Fibroblast of peridontal ligament (primary cell): ENCODE measurements at regions not wholly inside any gene's neighbourhood (a gene's known extent, or its start where the extent isn't known, plus 50 kb on each side); places are given as distances from the start of the nearest gene placed in this dataset.

Experiments used
- DNase-seq: peaks from one replicate; pipeline ENCODE4 v3.0.0-alpha.2; 2010; ENCODE audit errors: extremely low read depth

DNA sequence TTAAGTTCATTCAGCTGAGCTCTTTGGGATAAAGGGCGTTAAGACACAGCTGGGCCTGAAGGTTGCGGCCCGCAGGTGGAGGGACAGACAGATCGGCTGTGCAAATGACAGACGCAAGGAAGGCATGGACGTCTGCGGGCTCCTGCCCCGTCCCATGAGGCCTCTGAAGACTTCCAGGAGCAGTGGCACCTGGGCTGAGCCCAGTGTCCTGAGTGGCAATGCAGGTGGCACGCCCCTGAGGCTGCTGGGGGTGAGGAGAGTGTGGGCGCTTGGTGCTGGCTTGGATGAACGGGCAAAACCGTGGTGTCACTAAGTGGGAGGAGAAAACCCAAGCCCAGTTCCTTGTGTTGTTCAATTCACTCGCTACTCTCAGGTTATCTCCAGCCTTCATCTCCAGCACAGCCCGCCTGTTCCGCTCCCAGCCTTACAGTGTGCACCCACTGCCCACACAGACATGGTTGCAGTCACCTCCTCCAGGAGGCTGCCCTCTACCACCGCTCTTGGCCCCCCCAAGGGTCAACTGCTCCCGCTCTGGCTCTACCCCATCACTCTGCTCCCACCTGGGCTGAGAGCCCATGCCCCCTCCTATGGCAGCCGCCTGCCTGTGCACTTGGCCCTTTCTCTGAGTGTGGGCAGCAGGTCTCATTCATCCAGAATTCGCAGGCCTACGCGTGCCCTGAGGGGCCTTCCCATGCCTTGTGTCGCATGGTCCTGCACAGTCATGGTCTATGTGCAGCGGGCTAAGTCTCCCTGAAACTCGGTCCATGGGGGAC lies 50.3 kb downstream of the PTGR3 start:
- no peak for DNase-seq

DNA sequence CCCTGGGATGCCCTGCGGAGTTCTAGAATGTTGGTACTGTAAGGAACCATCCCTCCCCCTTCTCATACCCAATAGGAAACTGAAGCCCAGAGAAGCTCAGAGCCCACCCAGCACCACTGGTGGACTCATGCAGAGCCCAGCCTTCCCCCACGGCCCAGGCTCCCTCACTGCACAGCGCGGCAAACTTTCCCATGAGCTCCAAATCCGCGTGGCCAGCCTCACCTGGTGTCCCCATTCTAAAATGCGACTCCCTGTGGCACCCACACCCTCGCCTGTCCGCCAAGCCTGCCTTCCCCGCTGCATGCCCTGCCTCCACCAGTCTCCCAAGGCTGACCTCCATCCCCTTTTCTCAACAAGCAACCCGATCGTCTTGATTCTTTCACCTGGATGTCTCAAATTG lies 51.1 kb downstream of the PTGR3 start:
- DNase-seq = no peak

DNA sequence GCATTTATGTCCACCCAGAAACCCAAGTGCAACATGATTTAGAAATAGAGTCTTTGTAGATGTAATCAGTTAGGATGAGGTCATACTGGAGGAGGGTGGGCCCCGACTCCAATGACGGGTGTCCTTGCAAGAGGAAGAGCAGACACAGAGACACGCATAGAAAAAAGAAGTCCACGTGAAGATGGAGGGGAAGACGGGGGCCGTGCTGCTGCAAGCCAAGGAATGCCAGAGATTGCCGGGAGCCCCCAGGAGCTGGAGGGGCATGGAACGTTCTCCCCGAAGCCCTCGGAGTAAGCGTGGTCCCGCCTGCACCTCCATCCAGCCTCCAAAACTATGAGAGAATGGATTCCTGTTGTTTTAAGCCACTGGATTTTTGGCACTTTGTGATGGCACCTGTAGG lies 51.6 kb downstream of the PTGR3 start:
- no peak for DNase-seq

DNA sequence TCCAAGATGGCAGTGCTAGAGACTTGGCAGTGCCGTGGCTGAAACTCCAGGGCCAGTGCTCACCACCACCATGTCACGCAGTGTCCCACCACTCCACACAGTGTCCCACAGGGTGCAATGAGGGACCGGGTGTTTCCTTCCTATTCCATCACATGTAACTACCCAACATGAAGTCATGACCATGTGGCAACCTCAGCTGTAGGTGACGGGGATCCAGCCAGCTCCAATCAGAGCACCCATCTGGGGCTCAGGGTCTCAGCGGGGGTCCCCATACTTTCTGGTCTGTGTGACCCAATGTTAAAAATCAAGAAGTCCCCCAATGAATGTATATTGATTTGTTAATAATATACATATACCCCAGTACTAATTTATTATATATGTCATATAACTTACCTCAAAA lies 52.1 kb downstream of the PTGR3 start:
- DNase-seq = no peak

DNA sequence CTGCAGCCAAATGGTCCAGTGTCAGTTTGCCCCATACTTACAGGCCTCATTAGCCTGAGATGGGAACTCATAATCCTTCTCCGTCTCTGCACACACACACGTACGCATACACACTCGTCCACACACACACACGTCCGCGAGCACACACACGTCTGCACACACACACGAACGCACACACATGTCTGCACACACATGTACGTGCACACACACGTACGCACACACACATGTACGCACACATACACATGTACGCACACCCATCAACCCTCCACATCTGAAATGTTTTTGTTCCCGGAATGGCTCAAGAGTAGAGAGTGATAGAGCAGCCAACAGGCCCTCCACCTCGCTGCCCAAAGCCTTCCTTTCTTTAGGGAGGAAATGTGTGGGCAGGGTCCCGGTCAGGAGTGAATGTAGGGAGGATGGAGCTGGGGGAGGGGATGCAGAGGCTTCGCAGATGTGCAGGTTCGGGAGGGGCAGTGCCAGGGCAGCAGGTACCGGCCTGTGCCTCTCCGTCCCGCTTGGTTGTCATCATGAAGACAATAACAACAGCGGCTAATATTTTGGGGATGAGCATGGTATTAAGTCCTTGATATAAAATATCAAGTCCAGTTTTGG lies 52.7 kb downstream of the PTGR3 start:
- no peak for DNase-seq

DNA sequence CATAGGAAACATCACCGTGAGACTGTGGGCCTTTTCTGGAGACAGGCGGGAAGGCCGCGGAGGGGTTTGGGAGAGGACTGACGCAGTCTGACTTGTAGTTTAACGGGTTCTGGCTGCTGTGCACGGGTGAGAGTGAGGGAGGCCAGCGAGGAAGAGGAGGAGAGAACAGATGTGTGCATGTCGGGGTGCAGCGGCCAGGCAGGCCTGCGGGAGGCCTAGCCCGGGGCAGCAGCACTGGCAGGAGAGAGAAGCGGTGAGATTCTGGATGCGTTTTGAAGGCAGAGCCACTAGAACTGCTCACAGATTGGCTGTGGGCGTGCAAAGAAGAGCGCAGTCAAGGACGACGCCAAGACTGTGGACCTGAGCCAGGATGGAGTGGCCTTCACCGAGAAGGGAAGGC lies 53.9 kb downstream of the PTGR3 start:
- DNase-seq = no peak

GRCh38 chr18:75154259-75154658 lies 54.7 kb downstream of the PTGR3 start:
- DNase-seq = no peak

GRCh38 chr18:75143851-75144250 lies 65.1 kb downstream of the PTGR3 start:
- no peak for DNase-seq

DNA sequence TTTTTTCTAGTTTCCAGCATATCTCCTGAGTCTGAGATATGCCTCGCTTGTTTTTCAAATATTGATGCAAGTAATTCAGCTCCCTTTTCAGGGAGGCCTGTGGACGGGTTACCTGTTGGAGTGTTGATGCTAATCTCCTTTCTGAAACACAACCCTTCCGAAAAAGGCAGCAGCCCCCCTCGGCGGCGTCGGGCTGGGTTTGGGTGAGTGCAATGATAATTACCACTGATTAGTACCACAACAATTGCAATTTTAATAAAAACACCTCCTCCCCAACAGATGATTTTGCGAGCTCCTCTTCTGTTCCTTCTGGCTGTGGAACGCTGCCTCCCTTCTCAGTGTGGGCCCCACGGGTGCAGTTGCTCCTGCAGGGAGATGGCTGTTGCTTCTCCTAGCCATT lies 66.3 kb downstream of the PTGR3 start:
- no peak for DNase-seq

DNA sequence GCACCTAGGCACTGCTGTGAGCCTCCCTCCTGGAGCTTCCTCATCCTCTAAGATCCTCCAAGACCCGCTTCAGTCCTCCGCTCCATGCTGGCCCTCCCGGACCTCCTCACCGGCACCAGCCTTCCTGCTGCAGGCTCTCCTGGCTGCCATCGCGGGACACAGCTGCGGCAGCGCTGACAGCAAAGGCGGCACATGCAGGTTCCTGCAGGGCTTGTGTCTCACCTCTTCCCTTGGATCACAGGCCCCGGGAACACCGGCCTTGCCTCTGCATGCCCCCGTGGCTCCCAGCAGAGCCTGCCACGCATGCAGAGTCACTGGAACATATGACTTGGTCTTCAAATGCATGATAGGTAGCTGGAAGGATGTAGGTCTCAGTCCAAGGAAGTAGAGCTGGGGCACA lies 67.2 kb downstream of the PTGR3 start:
- DNase-seq = no peak

- DNase-seq = no peak
These were observed 67.8 kb downstream of the PTGR3 start for GRCh38 chr18:75141166-75141565.

- no peak for DNase-seq
These were observed 68.6 kb downstream of the PTGR3 start for GRCh38 chr18:75140296-75140695.

DNA sequence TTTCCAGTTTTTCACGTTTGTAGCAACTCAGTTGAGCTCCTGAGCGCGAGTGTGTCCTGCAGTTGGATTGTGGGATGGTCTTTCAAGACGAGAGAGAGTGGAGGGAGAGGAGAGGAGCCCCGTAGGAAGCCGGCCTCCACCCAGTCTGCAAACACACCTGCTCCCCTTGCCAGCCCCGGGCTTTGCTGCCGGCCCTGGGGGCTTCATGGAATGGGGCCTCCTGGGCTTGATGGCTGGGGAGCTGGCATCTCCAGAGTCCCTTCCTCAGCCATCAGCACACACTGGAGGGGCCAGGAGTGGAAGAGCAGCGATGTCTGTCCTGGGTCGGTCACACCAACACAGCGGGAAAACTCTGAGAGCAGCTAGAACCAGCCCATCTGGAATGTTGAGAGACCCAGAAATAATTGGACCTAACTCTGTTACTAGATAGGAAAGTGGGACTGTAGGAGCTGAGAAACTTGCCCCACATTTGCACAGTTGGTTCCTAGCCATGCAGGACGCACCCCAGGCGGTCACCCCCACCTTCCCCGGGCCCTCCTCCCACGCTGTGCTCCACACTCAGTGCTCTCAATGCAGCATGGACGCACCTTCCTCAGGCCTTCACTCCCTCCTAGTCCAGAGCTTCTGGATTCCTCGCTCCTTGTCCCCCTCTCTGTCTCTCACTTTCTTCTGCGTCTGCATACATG lies 69.6 kb downstream of the PTGR3 start:
- no peak for DNase-seq

DNA sequence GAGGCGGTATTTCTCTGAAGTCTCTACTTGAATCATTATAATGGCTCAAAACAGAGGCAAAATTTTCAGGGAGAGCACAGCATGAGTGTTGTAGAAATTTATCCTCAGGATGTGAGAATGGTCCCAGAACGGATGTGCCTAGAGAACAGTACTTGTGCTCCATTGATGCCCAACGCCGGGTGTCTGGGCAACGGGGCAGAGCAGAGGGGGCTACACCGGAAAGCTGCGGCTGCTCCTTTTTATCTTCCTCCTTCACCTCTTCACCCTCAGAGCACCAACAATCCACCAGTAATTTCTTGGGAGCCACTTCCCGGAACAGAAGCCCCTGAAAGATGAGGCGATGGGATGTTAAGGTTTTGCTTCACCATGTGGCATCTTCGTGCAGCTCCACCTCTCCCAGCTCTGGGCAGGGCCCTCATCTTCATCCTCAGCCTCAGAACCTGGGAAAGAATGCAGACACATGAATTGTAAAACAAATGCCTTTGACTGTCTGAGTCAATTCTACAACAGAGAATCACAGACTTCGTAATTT lies 71.5 kb downstream of the PTGR3 start:
- DNase-seq = no peak

DNA sequence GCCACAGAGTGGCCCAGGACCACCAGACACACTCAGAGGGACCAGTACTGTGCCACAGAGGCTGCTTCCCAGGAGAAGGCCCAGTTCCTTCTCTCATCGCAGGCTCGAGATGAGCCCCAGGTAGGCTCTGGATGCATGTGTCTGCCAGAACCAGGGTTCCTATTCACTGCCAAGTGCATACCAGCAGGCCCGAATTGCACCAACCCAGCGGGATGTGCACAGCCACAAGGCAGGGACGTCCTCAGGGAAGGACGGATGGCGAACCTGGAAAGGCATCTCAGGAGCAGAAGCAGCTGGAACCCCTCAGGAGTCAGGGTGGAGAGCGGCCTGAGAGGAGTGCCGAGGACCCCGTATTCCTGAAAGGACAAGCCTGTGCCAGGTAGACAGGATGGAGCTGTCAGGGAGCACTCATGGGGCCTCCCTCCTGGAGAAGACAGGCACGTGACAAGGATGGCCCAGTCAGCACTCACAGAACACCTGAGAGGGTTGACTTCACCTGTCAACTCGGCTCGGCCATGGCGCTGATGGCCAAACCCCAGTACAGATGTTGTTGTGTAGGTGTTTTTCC lies 73.7 kb downstream of the PTGR3 start:
- no peak for DNase-seq

GRCh38 chr18:75134611-75134975 lies 74.3 kb downstream of the PTGR3 start:
- no peak for DNase-seq

DNA sequence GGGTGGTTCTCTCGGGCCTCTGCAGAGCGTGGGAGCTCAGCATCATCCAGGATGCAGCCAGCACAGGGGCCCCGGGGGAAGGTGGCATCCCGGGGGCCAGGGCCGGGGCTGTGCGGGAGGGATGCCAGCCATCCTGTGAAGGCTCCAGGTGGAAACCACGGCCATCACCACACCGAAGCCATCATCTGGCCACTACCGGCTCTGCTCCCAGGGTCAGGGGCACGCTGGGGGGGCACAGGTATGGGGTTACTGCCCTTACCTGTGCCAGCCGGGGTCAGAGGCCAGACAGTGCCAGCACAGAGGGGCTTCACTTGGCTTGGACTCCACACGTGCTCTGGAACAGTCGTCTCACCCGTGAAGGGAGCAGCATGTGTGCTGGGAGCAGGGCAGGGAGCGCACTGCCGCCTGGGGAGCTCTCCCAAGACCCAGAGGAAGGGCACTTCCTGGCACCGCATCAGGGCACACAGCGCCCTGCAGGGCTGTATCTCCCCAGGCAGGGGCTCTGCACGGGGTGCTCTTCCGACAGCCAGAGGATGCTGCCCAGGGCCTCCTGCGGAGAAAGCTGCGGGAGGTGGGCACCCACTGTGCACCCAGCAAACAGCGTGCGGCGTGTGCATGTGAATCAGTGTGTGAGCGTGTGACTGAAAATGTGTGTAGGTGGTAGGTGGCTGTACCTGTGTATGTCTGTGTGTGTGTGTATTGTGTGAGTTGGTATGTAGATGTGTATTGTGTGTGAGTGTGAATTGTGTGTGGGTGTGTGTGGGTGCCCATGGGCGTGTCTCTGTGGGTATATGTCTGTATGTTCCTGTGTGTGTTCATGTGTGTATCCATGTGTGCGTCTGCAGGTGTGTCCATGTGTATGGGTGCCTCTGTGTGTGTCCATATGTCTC lies 75.0 kb downstream of the PTGR3 start:
- no peak for DNase-seq

DNA sequence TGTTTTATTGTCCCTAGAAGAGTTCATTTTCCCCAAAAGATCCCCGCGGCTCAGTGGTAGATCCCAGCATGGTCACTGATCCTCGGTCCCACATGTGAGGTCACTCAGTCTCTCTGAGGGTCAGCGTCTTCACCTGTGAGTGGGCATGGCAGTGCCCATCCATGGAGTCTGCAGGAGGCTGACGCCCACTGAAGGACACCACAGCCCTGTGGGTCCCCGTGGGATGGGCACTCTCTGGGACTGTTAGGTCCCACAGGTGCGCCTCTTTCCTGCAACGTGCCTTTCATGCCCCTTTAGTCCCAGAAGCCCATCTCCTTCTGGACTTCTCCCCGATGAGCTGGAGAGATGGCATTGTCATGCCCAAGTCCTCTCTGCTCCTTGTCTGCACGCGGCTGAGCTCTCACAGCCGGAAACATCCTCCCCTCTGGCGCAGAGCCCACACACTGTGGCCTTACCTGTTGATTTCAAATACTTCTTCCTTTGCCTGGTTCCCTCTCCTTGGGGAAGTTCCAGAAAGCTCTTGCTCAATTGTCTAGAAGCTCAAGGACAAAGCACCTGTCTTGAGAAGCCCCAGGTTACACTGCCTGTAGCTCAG lies 75.9 kb downstream of the PTGR3 start:
- DNase-seq = no peak

DNA sequence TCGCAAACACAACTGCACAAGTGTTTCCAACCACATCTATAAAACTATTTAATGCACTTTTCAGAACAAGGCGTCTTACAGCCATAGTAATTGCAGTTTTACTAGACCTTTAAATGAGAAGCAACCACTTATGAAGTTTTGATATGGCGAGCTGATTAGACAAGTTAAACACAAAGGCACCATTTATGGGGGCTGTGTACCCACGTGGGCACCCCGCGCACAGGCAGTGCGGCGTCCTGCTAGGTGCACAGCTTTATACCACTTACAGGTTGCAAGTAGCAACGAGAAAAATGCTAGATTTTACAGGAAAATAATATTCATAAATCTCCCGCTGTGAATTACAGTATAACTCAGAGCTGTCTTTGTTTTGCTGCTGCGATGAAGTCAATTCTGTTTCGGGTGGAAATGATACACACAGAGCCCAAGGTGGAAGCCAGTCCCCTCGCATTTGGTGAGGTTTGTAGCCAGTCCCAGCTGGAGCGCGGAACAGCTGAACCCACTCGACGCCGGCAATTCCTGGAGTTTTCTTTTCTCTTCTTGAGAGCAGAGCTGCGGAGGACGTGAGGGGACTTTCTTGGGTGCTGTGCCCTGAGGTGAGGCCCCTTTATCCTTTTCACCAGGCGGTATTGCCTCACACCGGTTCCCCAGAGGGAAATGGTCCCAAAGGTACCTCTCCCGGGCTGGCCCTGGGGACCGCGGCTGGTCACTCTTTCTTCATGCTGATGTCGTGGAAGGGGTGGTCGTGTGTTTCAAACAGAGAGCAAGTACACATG lies 76.7 kb downstream of the PTGR3 start:
- DNase-seq = no peak

DNA sequence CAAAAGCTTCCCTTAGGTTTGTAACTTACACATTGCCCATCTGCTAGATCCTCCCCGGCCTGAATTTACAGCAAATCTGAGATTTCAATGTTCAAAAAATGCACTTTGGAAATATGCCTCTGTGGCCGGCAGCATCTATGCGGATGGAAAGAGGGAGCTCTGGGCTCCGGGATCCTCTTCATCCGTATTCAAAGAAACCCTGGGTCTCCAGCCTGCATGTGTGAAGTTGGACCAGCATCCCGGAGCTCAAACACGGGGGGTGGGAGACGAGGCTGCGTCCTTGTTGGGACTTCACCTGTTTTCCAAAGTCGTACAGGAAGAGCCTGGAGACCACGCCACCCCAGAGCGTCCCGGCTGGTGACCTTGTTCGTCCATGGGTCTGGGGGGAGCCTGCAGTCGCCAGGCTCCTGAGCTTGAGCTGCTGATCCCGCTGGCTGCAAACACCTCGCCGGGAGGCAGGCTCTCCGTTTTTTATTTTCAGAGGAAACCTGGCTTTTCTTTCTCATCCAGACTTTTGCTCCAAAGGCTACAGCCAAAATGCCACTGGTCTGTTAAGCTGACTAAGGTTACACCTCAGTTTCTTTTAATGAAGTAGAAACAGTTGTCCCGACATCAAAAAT lies 77.4 kb downstream of the PTGR3 start:
- peak; percentile 5 for DNase-seq
